GM11168 (cell line): ENCODE measurements at regions not wholly inside any gene's neighbourhood (a gene's known extent, or its start where the extent isn't known, plus 50 kb on each side); places are given as distances from the start of the nearest gene placed in this dataset.
"Not testable (repeated sequence)": the region's sequence is repeated elsewhere in the genome, so short reads cannot be mapped to it uniquely, and the experiment has no call there.

Experiments
- in situ Hi-C: fragments of 300-500 bp; cut with MboI; formaldehyde crosslinking; loops from one replicate; pipeline ENCODE4 v1.12.0; 2022; ENCODE audit warnings: low sequenced_read_pairs; ENCODE audit not compliant: unreplicated experiment

GRCh38 chr10:64699244-64699643 lies 1178.0 kb downstream of the REEP3 start:
- in situ Hi-C loops, result no loop called here

- in situ Hi-C loops, result not testable (repeated sequence)
These were observed 1180.9 kb downstream of the REEP3 start for GRCh38 chr10:64702086-64702485.

GRCh38 chr10:64708884-64709681 lies 1187.9 kb downstream of the REEP3 start:
- in situ Hi-C loops, result no loop called here

- in situ Hi-C loops, result no loop called here
These were observed 1205.3 kb downstream of the REEP3 start for GRCh38 chr10:64726466-64726865.

- in situ Hi-C loops, result no loop called here
These were observed 1209.8 kb downstream of the REEP3 start for GRCh38 chr10:64731016-64731415.

- in situ Hi-C loops, result no loop called here
These were observed 1211.3 kb downstream of the REEP3 start for GRCh38 chr10:64732372-64732957.

- in situ Hi-C loops, result no loop called here
These were observed 1212.8 kb downstream of the REEP3 start for GRCh38 chr10:64733980-64734379.

GRCh38 chr10:64738462-64738861 lies 1217.3 kb downstream of the REEP3 start:
- in situ Hi-C loops, result no loop called here

GRCh38 chr10:64745565-64745964 lies 1224.4 kb downstream of the REEP3 start:
- in situ Hi-C loops, result no loop called here

GRCh38 chr10:64750672-64751071 lies 1229.5 kb downstream of the REEP3 start:
- in situ Hi-C loops, result no loop called here

- in situ Hi-C loops, result no loop called here
These were observed 1232.3 kb downstream of the REEP3 start for GRCh38 chr10:64753516-64753915.

GRCh38 chr10:64760371-64760770 lies 1239.2 kb downstream of the REEP3 start:
- in situ Hi-C loops, result no loop called here

- in situ Hi-C loops, result no loop called here
These were observed 1241.7 kb downstream of the REEP3 start for GRCh38 chr10:64762861-64763260.

GRCh38 chr10:64765498-64765897 lies 1244.3 kb downstream of the REEP3 start:
- in situ Hi-C loops, result no loop called here

GRCh38 chr10:64771253-64772050 lies 1250.3 kb downstream of the REEP3 start:
- in situ Hi-C loops, result no loop called here

GRCh38 chr10:64773357-64773756 lies 1252.2 kb downstream of the REEP3 start:
- in situ Hi-C loops, result no loop called here

GRCh38 chr10:64784451-64784850 lies 1263.2 kb downstream of the REEP3 start:
- in situ Hi-C loops, result not testable (repeated sequence)

- in situ Hi-C loops, result no loop called here
These were observed 1264.6 kb downstream of the REEP3 start for GRCh38 chr10:64785816-64786215.

- in situ Hi-C loops, result no loop called here
These were observed 1265.8 kb downstream of the REEP3 start for GRCh38 chr10:64786989-64787388.

- in situ Hi-C loops, result no loop called here
These were observed 1274.6 kb downstream of the REEP3 start for GRCh38 chr10:64795847-64796246.

GRCh38 chr10:64798297-64798696 lies 1277.1 kb downstream of the REEP3 start:
- in situ Hi-C loops, result no loop called here
